ENCODE measurements at regions not wholly inside any gene's neighbourhood (a gene's known extent, or its start where the extent isn't known, plus 50 kb on each side); places are given as distances from the start of the nearest gene placed in this dataset.

DNA sequence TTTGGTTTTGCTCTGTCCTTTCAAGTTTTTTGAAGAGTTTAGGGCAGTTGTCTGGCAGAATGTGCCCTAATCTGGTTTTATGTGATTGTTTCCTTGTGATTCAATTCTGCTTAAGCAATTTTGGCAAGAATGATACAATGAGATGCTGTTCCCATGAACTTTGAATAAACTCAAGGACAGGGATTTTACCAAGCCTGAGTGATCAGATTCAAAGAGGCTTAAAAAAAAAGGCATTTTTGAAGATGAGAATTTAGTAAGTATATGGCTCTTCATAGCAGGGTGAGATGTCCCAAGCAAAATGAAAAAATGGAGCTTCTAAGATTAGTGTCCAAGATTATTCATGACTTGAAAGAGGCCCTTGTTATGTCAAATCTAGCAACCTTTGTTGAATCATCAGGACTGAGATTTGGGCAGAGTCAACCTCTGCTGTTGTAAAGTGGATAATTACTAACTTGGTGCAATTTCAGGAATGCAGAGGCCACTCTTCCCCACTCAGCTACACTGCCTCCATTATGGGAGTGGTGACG is 180.6 kb upstream of the NUDT4 start:
- no peak for DNase-seq (ENCODE audit: low read depth in 3 of 3, low spot score in 2 of 3)

- DNase-seq (ENCODE audit: low read depth in 3 of 3, low spot score in 2 of 3): no peak
These were observed 179.6 kb upstream of the NUDT4 start for GRCh38 chr12:93198086-93198485.

DNA sequence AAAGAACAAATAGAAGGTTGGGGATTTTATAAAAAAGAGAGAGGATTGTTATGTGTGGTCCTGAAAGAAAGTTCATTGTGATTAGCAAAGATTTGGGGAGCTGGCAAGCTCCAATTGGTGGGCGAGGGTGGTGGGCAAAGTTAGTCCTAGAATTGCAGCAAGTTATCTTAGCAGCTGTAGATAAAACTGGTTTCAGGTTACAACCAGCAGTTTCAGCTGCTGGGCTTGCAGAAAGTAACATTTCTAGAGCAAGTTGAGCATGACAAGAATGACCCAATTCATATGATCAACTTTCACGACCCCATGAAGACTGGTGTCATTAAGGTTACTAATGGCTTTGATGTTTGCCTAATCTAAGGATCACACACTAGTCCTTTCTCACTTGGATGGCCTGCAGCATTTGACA is 177.9 kb upstream of the NUDT4 start:
- DNase-seq (ENCODE audit: low read depth in 3 of 3, low spot score in 2 of 3): no peak

DNA sequence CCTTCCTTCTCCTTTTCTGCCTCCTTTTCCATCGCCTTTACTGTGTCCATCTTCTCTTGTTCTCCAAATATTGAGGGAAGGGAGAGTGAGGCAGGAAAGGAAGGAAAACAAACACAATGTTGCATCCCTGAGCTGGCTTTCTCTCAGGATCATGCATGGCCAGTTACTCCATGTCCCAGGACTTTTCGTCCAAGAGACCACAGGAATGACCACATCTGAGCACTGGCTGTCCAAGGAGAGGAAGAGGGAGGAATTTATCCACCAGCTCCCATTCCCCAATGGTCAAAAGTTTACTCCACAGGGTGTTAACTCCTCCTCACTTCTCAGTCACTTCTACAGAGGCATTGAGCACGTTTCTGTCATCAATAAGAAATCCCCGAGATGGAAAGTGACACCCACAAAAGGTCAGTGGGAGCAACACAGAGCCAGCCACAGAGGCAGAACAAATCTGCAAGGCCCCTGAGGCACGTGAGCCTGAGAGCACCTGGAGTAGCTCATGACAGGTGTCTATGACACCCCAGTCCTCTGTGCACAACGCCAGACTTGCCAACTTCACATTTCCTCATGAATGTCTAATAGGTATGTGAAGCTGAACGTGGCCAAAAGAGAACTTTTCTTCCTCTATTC is 177.3 kb upstream of the NUDT4 start:
- no peak for DNase-seq (ENCODE audit: low read depth in 3 of 3, low spot score in 2 of 3)

GRCh38 chr12:93201990-93202389 is 175.7 kb upstream of the NUDT4 start:
- DNase-seq (ENCODE audit: low read depth in 3 of 3, low spot score in 2 of 3): no peak

- DNase-seq (ENCODE audit: low read depth in 3 of 3, low spot score in 2 of 3): no peak
These were observed 175.0 kb upstream of the NUDT4 start for GRCh38 chr12:93202688-93203087.

DNA sequence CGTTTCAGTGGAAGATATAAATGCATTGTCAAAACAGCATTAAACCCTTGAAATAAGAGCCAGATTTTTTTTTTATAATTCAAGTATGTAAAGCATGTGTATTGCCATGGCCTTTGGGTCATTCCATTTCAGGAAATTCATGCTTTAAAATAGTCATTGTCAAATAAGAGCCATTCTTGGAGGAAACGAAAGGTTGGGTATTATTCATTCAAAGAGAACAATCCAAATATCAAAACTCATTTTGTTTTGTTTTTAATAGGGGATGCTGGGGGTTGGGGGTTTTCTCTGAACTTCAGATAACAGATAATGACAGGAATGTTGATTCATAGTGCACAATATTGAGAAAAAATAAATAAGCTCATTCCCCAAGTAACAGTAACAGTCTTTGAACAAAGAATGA is 174.4 kb upstream of the NUDT4 start:
- no peak for DNase-seq (ENCODE audit: low read depth in 3 of 3, low spot score in 2 of 3)

- no peak for DNase-seq (ENCODE audit: low read depth in 3 of 3, low spot score in 2 of 3)
These were observed 172.8 kb upstream of the NUDT4 start for GRCh38 chr12:93204896-93205295.

GRCh38 chr12:93205361-93205760 is 172.4 kb upstream of the NUDT4 start:
- DNase-seq (ENCODE audit: low read depth in 3 of 3, low spot score in 2 of 3): no peak

GRCh38 chr12:93208011-93208410 is 169.7 kb upstream of the NUDT4 start:
- no peak for DNase-seq (ENCODE audit: low read depth in 3 of 3, low spot score in 2 of 3)

DNA sequence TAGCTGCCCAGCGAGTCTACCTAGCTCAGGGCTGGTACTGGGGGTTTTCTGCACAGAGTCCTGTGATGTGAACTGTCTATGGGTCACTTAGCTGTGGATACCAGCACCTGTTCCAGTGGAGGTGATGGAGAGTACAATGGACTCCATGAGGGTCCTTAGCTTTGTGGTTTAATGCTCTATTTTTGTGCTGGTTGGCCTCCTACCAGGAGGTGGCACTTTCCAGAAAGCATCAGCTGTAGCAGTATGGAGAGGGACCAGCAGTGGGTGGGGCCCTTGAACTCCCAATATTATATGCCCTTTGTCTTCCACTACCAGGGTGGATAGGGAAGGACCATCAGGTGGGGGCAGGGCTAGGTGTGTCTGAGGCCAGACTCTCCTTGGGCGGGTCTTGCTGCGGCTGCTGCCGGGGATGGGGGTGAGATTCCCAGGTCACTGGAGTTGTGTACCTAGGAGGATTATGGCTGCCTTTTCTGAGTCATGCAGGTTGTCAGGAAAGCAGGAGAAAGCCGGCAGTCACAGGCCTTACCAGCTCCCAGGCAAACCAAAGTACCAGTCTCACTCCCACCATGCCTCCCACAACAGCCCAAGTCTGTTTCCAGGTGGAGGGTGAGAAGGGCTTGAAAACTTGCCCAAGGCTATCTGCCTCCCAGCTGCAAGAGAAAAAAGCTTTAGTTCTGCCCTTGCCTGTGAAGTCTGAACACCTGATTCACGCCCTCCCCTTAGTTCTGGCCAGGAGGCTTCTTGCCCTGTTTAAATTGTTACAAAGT is 163.0 kb upstream of the NUDT4 start:
- no peak for DNase-seq (ENCODE audit: low read depth in 3 of 3, low spot score in 2 of 3)

- no peak for DNase-seq (ENCODE audit: low read depth in 3 of 3, low spot score in 2 of 3)
These were observed 162.4 kb upstream of the NUDT4 start for GRCh38 chr12:93215290-93215678.

- no peak for DNase-seq (ENCODE audit: low read depth in 3 of 3, low spot score in 2 of 3)
These were observed 157.8 kb upstream of the NUDT4 start for GRCh38 chr12:93219947-93220346.

DNA sequence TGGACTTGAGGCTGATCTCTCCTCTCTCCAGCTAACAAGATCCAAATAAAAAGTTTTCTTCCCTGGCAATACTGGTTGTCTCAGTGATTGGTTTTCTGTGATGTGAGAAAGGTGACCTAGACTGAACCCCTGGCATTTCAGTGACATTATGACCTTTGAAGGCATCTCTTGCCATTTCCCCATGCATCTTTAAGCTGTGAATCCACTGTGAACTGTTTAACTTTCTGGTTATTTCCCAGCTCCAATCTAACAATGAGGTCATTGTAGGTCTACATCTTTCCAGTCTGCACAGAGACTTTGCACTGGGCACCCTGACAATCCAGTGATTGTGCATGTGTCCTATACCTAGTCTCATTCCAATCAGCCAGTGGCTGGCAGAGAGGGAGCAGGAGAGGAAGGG is 155.9 kb upstream of the NUDT4 start:
- no peak for DNase-seq (ENCODE audit: low read depth in 3 of 3, low spot score in 2 of 3)

DNA sequence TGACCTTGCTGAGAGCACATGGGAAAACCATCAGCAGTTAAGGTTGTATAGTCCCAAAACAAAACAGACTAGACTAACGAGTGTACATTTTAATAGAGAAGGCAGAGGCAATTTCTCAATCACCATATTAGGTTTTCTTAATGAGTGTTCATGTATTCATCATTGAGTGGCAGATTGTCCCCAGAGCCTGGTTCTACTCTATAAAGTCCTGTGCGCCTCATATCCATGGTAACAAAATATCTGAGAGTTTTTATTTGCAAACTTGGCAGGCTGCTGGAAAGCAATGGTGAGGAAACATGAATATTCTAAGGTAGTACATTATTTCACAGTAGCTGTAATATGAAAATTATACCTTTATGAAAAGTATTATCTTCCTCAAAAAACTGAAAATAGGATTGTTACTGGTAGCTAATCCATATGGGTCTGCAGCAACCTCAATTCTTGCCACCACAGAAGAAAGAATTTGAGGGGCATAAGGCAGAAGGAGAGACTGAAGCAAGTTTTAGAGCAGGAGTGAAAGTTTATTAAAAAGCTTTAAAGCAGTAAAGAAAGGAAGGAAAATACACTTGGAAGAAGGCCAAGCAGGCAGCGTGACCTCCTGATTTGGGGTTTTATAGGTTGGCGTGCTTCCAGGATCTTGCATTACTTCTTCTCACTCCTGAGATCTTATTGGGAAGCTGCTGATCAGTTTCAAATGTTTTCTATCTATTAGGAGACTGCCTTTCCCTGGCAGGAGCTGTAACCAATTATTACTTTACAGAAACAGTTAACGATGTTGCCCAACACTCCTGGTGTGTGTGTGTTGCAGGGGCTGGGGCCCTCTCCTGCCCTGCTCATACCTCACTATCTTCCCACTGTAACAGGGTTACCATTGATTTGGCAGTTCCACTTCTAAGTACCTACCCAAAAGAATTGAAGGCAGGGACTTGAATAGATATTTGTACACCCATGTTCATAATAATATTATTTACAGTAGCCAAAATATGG is 154.0 kb upstream of the NUDT4 start:
- no peak for DNase-seq (ENCODE audit: low read depth in 3 of 3, low spot score in 2 of 3)

DNA sequence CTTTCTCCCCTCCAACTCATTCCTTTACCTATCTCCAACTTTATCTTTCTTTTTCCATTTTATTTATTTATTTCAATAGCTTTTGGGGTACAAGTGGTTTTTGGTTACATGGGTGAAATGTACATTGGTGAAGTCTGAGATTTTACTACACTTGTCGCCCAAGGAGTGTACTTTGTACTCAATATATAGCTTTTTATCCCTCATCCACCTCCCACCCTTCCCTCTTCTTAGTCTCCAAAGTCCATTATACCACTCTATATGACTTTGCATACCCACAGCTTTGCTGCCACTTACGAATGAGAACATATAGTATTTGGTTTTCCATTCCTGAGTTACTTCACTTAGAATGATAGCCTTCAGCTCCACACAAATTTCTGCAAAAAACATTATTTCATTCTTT is 152.6 kb upstream of the NUDT4 start:
- no peak for DNase-seq (ENCODE audit: low read depth in 3 of 3, low spot score in 2 of 3)

GRCh38 chr12:93226361-93226760 is 151.4 kb upstream of the NUDT4 start:
- DNase-seq (ENCODE audit: low read depth in 3 of 3, low spot score in 2 of 3): no peak

- no peak for DNase-seq (ENCODE audit: low read depth in 3 of 3, low spot score in 2 of 3)
These were observed 148.0 kb upstream of the NUDT4 start for GRCh38 chr12:93229494-93230325.

- DNase-seq (ENCODE audit: low read depth in 3 of 3, low spot score in 2 of 3): no peak
These were observed 147.4 kb upstream of the NUDT4 start for GRCh38 chr12:93230326-93230720.

DNA sequence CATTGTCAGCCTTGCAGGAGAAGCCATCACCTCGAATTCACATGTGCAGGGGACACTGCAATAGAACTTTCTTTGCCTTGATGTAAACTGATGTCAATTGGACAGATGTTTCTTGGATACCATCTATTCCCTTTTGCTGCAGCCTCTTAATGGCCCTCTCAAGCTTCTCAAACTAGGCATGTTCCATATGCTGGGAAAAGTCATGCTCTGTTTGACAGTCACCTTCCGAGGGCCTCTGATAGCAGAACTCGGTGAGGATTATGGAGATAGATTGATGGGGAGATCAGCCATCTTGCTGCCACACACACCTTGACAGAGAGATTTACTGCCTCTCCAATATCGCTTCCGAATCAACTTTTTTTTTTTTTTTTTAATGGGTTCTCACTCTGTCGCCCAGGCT is 145.8 kb upstream of the NUDT4 start:
- DNase-seq (ENCODE audit: low read depth in 3 of 3, low spot score in 2 of 3): no peak

Measured in right renal cortex interstitium (tissue), 3 donors.